ENCODE measurements at regions not wholly inside any gene's neighbourhood (a gene's known extent, or its start where the extent isn't known, plus 50 kb on each side); places are given as distances from the start of the nearest gene placed in this dataset.

DNA sequence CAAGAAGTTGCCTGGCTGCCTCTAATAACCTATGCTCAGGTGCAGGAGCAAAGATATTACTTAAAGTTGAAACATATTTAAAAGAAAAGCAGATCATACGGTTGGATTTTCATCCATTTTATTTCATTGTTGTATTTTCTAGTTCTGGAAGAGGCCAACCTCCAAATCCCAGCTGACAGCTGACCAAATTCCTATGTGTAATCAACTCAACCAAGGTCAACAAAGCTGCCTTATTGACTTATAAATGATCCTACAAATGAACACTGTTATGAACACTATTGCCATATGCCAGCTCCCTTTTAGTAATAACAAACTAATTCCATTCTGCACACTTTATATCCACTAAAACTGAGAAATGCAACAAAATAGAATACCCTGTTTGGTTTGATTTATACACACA is 1537.4 kb downstream of the SLITRK1 start (continued):
- TF ChIP-seq FOXA1 (IDR thresholded peaks at IDR 0.05), result no peak
- no peak for TF ChIP-seq FOXA2 (IDR thresholded peaks at IDR 0.05)

DNA sequence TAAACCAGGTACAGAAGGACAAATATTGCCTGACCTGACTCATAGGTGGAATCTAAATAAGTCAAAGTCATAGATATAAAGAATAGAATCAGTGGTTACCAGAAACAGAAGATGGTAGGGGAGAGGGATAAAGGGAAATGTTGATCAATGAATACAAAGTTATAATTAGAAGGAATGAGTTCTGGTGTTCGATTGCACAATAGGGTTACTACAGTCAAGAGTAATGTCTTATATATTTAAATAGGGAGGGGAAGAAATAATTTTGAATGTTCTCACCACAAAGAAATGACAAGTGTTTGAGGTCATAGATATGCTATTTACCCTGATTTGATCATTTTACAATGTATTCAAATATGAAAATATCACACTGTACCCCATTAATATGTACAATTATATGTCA is 1541.2 kb downstream of the SLITRK1 start:
- TF ChIP-seq GABPA (IDR thresholded peaks at IDR 0.05 in 1 of 2, conservative IDR thresholded peaks at IDR 0.05 in 1 of 2) (no peak), CTCF (IDR thresholded peaks at IDR 0.05; ENCODE audit: low read depth, low read length, missing input control) (no peak), FOXA2 (IDR thresholded peaks at IDR 0.05) (no peak), FOXA1 (IDR thresholded peaks at IDR 0.05) (no peak)
- no peaks in the 10 kb centered on the region for H3K27me3 ChIP-seq (ENCODE audit: control insufficient read depth in 4 of 4, insufficient read depth in 4 of 4, low read length in 3 of 4)
- no peak overlapping the region for H3K4me3 ChIP-seq (ENCODE audit: low read depth in 1 of 3, low read length in 3 of 3)
- 81% methylated on average over 1 of the region's 1 CpG for WGBS
- H3K9me3 ChIP-seq (ENCODE audit: control insufficient read depth in 4 of 4, low read length in 3 of 4), result no peaks in the 10 kb centered on the region
- H3K36me3 ChIP-seq (ENCODE audit: control insufficient read depth in 4 of 4, insufficient read depth in 3 of 4, low read depth in 1 of 4, low read length in 3 of 4), result no peaks in the 10 kb centered on the region
- H3K27ac ChIP-seq (ENCODE audit: low read depth in 1 of 2, low read length in 2 of 2), result no peak overlapping the region
- DNase-seq (ENCODE audit: low spot score), result no peak
- no peak overlapping the region for H3K9ac ChIP-seq (ENCODE audit: low read depth in 1 of 2, low read length in 2 of 2)
- no peaks in the 10 kb centered on the region for H3K4me1 ChIP-seq (ENCODE audit: control insufficient read depth in 4 of 4, insufficient read depth in 4 of 4, low read length in 3 of 4)

DNA sequence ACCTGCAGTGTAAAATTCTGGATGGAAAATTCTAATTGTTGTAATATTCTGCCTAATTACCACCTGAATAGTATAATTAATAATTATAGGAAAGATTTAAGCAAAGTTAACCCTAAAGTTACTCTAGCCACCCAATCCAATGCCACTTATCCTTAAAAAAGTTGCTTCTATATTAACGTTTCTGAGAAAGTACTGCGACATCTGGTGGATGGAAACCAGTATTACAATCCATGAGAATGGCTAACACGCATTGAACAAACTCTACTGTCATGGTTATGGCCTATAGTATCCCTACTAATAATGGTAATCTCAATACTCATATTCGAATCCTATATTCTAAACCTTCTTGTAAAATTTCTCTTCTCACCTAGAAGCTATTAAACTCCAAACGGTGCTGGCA is 1551.8 kb downstream of the SLITRK1 start:
- Histone ChIP-seq H3K27ac (ENCODE audit: low read depth in 1 of 2, low read length in 2 of 2) (no peak overlapping the region), H3K9me3 (ENCODE audit: control insufficient read depth in 4 of 4, low read length in 3 of 4) (no peaks in the 10 kb centered on the region), H3K9ac (ENCODE audit: low read depth in 1 of 2, low read length in 2 of 2) (no peak overlapping the region), H3K27me3 (ENCODE audit: control insufficient read depth in 4 of 4, insufficient read depth in 4 of 4, low read length in 3 of 4) (no peaks in the 10 kb centered on the region), H3K36me3 (ENCODE audit: control insufficient read depth in 4 of 4, insufficient read depth in 3 of 4, low read depth in 1 of 4, low read length in 3 of 4) (no peaks in the 10 kb centered on the region), H3K4me3 (ENCODE audit: low read depth in 1 of 3, low read length in 3 of 3) (no peak overlapping the region), H3K4me1 (ENCODE audit: control insufficient read depth in 4 of 4, insufficient read depth in 4 of 4, low read length in 3 of 4) (no peaks in the 10 kb centered on the region)
- no peak for DNase-seq (ENCODE audit: low spot score)
- WGBS, result 41% methylated on average over 5 of the region's 5 CpGs
- TF ChIP-seq RAD21 (IDR thresholded peaks at IDR 0.05) (peak; percentile 61 to 75), CTCF (IDR thresholded peaks at IDR 0.05; ENCODE audit: low read depth, low read length, missing input control) (peak; percentile 53), FOXA1 (IDR thresholded peaks at IDR 0.05) (no peak)

GRCh38 chr13:82323101-82323500 is 1559.2 kb downstream of the SLITRK1 start:
- no peak overlapping the region for H3K27ac ChIP-seq (ENCODE audit: low read depth in 1 of 2, low read length in 2 of 2)
- no peak for DNase-seq (ENCODE audit: low spot score)

GRCh38 chr13:82305588-82305987 is 1576.7 kb downstream of the SLITRK1 start:
- H3K36me3 ChIP-seq (ENCODE audit: control insufficient read depth in 4 of 4, insufficient read depth in 3 of 4, low read depth in 1 of 4, low read length in 3 of 4), result no peaks in the 10 kb centered on the region
- H3K4me1 ChIP-seq (ENCODE audit: control insufficient read depth in 4 of 4, insufficient read depth in 4 of 4, low read length in 3 of 4), result no peaks in the 10 kb centered on the region
- H3K27me3 ChIP-seq (ENCODE audit: control insufficient read depth in 4 of 4, insufficient read depth in 4 of 4, low read length in 3 of 4), result peaks cover 0 to 3% (median 0%) of the 10 kb centered on the region in 4 donors
- no peak for DNase-seq (ENCODE audit: low spot score)
- no peak overlapping the region for H3K4me3 ChIP-seq (ENCODE audit: low read depth in 1 of 3, low read length in 3 of 3)
- no peak for TF ChIP-seq HNF4A (conservative IDR thresholded peaks at IDR 0.05)
- no peak for TF ChIP-seq ATF3 (IDR thresholded peaks at IDR 0.05)
- TF ChIP-seq GABPA (IDR thresholded peaks at IDR 0.05 in 1 of 2, conservative IDR thresholded peaks at IDR 0.05 in 1 of 2), result no peak
- TF ChIP-seq NR2F2 (IDR thresholded peaks at IDR 0.05), result no peak
- TF ChIP-seq, protein P1, sequence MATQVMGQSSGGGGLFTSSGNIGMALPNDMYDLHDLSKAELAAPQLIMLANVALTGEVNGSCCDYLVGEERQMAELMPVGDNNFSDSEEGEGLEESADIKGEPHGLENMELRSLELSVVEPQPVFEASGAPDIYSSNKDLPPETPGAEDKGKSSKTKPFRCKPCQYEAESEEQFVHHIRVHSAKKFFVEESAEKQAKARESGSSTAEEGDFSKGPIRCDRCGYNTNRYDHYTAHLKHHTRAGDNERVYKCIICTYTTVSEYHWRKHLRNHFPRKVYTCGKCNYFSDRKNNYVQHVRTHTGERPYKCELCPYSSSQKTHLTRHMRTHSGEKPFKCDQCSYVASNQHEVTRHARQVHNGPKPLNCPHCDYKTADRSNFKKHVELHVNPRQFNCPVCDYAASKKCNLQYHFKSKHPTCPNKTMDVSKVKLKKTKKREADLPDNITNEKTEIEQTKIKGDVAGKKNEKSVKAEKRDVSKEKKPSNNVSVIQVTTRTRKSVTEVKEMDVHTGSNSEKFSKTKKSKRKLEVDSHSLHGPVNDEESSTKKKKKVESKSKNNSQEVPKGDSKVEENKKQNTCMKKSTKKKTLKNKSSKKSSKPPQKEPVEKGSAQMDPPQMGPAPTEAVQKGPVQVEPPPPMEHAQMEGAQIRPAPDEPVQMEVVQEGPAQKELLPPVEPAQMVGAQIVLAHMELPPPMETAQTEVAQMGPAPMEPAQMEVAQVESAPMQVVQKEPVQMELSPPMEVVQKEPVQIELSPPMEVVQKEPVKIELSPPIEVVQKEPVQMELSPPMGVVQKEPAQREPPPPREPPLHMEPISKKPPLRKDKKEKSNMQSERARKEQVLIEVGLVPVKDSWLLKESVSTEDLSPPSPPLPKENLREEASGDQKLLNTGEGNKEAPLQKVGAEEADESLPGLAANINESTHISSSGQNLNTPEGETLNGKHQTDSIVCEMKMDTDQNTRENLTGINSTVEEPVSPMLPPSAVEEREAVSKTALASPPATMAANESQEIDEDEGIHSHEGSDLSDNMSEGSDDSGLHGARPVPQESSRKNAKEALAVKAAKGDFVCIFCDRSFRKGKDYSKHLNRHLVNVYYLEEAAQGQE (IDR thresholded peaks at IDR 0.05), result no peak
- no peak overlapping the region for H3K9ac ChIP-seq (ENCODE audit: low read depth in 1 of 2, low read length in 2 of 2)
- H3K9me3 ChIP-seq (ENCODE audit: control insufficient read depth in 4 of 4, low read length in 3 of 4), result no peaks in the 10 kb centered on the region
- WGBS, result 65% methylated on average over 1 of the region's 1 CpG
- H3K27ac ChIP-seq (ENCODE audit: low read depth in 1 of 2, low read length in 2 of 2), result no peak overlapping the region

More at GRCh38 chr13:82323101-82323500, 1559.2 kb downstream of the SLITRK1 start:
- Histone ChIP-seq H3K9me3 (ENCODE audit: control insufficient read depth in 4 of 4, low read length in 3 of 4) (no peaks in the 10 kb centered on the region), H3K9ac (ENCODE audit: low read depth in 1 of 2, low read length in 2 of 2) (no peak overlapping the region), H3K27me3 (ENCODE audit: control insufficient read depth in 4 of 4, insufficient read depth in 4 of 4, low read length in 3 of 4) (no peaks in the 10 kb centered on the region), H3K36me3 (ENCODE audit: control insufficient read depth in 4 of 4, insufficient read depth in 3 of 4, low read depth in 1 of 4, low read length in 3 of 4) (no peaks in the 10 kb centered on the region), H3K4me1 (ENCODE audit: control insufficient read depth in 4 of 4, insufficient read depth in 4 of 4, low read length in 3 of 4) (peaks cover 0 to 3% (median 0%) of the 10 kb centered on the region in 4 donors), H3K4me3 (ENCODE audit: low read depth in 1 of 3, low read length in 3 of 3) (no peak overlapping the region)
- TF ChIP-seq EGR1 (IDR thresholded peaks at IDR 0.05; ENCODE audit: low read depth in 2 of 2), result no peak
- TF ChIP-seq JUND (IDR thresholded peaks at IDR 0.05), result no peak
- TF ChIP-seq YY1 (IDR thresholded peaks at IDR 0.05), result no peak
- 92% methylated on average over 5 of the region's 5 CpGs for WGBS
